ENCODE measurements at regions not wholly inside any gene's neighbourhood (a gene's known extent, or its start where the extent isn't known, plus 50 kb on each side); places are given as distances from the start of the nearest gene placed in this dataset.

DNA sequence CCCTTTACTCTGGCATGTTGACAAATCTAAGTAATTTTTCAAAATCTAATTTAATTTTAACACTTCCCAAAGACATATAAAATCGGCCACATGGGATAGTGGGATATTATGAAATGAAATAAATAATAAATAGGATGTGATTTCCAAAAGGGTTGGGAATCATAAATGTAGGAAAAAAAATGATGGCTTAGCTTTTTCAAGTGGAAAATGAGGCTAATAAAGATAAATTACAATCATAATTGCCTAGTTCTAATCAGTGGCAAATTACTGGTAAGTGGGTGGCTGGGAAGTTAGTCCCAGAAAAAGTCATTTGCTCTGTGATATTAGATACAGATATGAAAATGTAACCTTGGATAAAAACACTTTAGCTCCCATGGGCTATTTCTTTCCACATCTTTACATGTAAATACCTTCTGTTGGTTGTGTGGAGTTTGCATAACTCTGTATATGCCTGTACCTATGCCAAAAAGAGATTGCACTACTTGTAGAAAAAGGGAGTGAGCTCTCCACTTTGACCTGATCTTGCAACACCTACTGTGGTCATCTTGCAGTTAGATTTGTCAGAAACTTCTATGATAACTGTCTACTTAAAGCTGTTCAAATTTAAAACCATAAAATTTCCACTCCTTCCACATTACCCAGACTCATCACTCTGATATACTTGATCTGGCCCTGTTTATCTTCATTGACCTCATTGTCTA, 284.6 kb upstream of the KAZN start:
- no peak for FAIRE-seq
- H3K27me3 ChIP-seq (ENCODE audit: control insufficient read depth in 1 of 2, insufficient read depth in 2 of 2, low read length in 2 of 2) = no peaks in the 10 kb centered on the region
- ATAC-seq = no peak
- 0% methylated on average over 1 of the region's 1 CpG for WGBS (ENCODE audit: low lambda C conversion rate)
- H3K9me3 ChIP-seq (ENCODE audit: low read length) = no peaks in the 10 kb centered on the region
- no peaks in the 10 kb centered on the region for H3K4me1 ChIP-seq (ENCODE audit: insufficient read depth, low read length)
- intact Hi-C loops (cut with micrococcal nuclease; ENCODE audit: unreplicated experiment) = no loop called here
- H3K4me3 ChIP-seq (replicated peaks in 1 of 3; ENCODE audit: insufficient read depth in 1 of 3, low read depth in 2 of 3, low read length in 3 of 3) = no peak overlapping the region
- H3K4me2 ChIP-seq (ENCODE audit: low read depth, low read length) = no peak overlapping the region
- H3K27ac ChIP-seq (ENCODE audit: extremely low read length, insufficient read depth, low read length) = no peak overlapping the region
- no peaks in the 10 kb centered on the region for H3K36me3 ChIP-seq (replicated peaks in 1 of 2; ENCODE audit: control insufficient read depth in 1 of 2, insufficient read depth in 2 of 2, low read length in 2 of 2)
- no peaks in the 10 kb centered on the region for H4K20me1 ChIP-seq (ENCODE audit: insufficient read depth, low read length)
- ChIA-PET CTCF (ENCODE audit: low intra/inter-chr PET ratio, low total read pairs) (no interaction called here), POLR2A (no interaction called here)
- TF ChIP-seq NFRKB (IDR thresholded peaks at IDR 0.05) (no peak), RARG (CRISPR knock-in tag; IDR thresholded peaks at IDR 0.05; ENCODE audit: low read depth) (no peak), ZNF775 (CRISPR knock-in tag; IDR thresholded peaks at IDR 0.05; ENCODE audit: borderline replicate concordance) (no peak), RFX1 (IDR thresholded peaks at IDR 0.05) (no peak), ATF7 (IDR thresholded peaks at IDR 0.05) (no peak), ATF7 (CRISPR knock-in tag; IDR thresholded peaks at IDR 0.05) (no peak), MAZ (IDR thresholded peaks at IDR 0.05; ENCODE audit: borderline replicate concordance, low read depth, low read length) (no peak), MAZ (CRISPR knock-in tag; IDR thresholded peaks at IDR 0.05; ENCODE audit: low read depth) (no peak), NFYB (CRISPR knock-in tag; IDR thresholded peaks at IDR 0.05) (no peak), TOE1 (CRISPR knock-in tag; IDR thresholded peaks at IDR 0.05) (no peak), SP4 (CRISPR knock-in tag; IDR thresholded peaks at IDR 0.05) (no peak), ZNF678 (CRISPR knock-in tag; IDR thresholded peaks at IDR 0.05) (no peak), ZNF17 (CRISPR knock-in tag; IDR thresholded peaks at IDR 0.05) (no peak), ZZZ3 (CRISPR knock-in tag; IDR thresholded peaks at IDR 0.05; ENCODE audit: borderline replicate concordance) (no peak)
- TF ChIP-seq, protein P1, sequence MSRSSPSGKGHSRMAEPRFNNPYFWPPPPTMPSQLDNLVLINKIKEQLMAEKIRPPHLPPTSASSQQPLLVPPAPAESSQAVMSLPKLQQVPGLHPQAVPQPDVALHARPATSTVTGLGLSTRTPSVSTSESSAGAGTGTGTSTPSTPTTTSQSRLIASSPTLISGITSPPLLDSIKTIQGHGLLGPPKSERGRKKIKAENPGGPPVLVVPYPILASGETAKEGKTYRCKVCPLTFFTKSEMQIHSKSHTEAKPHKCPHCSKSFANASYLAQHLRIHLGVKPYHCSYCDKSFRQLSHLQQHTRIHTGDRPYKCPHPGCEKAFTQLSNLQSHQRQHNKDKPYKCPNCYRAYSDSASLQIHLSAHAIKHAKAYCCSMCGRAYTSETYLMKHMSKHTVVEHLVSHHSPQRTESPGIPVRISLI (CRISPR knock-in tag; IDR thresholded peaks at IDR 0.05; ENCODE audit: borderline replicate concordance) = no peak
- TF ChIP-seq, protein P2, sequence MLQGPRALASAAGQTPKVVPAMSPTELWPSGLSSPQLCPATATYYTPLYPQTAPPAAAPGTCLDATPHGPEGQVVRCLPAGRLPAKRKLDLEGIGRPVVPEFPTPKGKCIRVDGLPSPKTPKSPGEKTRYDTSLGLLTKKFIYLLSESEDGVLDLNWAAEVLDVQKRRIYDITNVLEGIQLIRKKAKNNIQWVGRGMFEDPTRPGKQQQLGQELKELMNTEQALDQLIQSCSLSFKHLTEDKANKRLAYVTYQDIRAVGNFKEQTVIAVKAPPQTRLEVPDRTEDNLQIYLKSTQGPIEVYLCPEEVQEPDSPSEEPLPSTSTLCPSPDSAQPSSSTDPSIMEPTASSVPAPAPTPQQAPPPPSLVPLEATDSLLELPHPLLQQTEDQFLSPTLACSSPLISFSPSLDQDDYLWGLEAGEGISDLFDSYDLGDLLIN (CRISPR knock-in tag; IDR thresholded peaks at IDR 0.05; ENCODE audit: borderline replicate concordance) = no peak
- TF ChIP-seq, protein P3, sequence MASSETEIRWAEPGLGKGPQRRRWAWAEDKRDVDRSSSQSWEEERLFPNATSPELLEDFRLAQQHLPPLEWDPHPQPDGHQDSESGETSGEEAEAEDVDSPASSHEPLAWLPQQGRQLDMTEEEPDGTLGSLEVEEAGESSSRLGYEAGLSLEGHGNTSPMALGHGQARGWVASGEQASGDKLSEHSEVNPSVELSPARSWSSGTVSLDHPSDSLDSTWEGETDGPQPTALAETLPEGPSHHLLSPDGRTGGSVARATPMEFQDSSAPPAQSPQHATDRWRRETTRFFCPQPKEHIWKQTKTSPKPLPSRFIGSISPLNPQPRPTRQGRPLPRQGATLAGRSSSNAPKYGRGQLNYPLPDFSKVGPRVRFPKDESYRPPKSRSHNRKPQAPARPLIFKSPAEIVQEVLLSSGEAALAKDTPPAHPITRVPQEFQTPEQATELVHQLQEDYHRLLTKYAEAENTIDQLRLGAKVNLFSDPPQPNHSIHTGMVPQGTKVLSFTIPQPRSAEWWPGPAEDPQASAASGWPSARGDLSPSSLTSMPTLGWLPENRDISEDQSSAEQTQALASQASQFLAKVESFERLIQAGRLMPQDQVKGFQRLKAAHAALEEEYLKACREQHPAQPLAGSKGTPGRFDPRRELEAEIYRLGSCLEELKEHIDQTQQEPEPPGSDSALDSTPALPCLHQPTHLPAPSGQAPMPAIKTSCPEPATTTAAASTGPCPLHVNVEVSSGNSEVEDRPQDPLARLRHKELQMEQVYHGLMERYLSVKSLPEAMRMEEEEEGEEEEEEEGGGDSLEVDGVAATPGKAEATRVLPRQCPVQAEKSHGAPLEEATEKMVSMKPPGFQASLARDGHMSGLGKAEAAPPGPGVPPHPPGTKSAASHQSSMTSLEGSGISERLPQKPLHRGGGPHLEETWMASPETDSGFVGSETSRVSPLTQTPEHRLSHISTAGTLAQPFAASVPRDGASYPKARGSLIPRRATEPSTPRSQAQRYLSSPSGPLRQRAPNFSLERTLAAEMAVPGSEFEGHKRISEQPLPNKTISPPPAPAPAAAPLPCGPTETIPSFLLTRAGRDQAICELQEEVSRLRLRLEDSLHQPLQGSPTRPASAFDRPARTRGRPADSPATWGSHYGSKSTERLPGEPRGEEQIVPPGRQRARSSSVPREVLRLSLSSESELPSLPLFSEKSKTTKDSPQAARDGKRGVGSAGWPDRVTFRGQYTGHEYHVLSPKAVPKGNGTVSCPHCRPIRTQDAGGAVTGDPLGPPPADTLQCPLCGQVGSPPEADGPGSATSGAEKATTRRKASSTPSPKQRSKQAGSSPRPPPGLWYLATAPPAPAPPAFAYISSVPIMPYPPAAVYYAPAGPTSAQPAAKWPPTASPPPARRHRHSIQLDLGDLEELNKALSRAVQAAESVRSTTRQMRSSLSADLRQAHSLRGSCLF (CRISPR knock-in tag; IDR thresholded peaks at IDR 0.05; ENCODE audit: borderline replicate concordance) = no peak
- H3K9ac ChIP-seq (ENCODE audit: insufficient read depth, low read depth, low read length) = no peak overlapping the region
- no peak overlapping the region for H2AFZ ChIP-seq (ENCODE audit: low read length)
- no peaks in the 10 kb centered on the region for H3K79me2 ChIP-seq (ENCODE audit: insufficient read depth, low read length)
- BruUV-seq (replicated peaks) = no TSS peak
- in situ Hi-C loops (cut with HindIII; ENCODE audit: extremely low pct_ligation_motif_present, low pct_unique_long_range_greater_than_20kb) = no loop called here
- no peak for DNase-seq (ENCODE audit: low spot score)
